ENCODE measurements at regions not wholly inside any gene's neighbourhood (a gene's known extent, or its start where the extent isn't known, plus 50 kb on each side); places are given as distances from the start of the nearest gene placed in this dataset.

- no peak overlapping the region for H4K91ac ChIP-seq (ENCODE audit: low read depth, low read length, poor library complexity)
- no peaks in the 10 kb centered on the region for H3K27me3 ChIP-seq (ENCODE audit: control insufficient read depth in 3 of 3, insufficient read depth in 3 of 3, low read depth in 1 of 3, low read length in 3 of 3)
- no peak overlapping the region for H4K8ac ChIP-seq (ENCODE audit: low read depth, low read length)
- no peak overlapping the region for H2AFZ ChIP-seq (ENCODE audit: low read length)
- H3K27ac ChIP-seq (replicated peaks; ENCODE audit: low read length): no peak overlapping the region
- H3K18ac ChIP-seq (ENCODE audit: low read length): no peak overlapping the region
- no peak overlapping the region for H3K9ac ChIP-seq (ENCODE audit: low read depth, low read length, poor library complexity)
- no peak overlapping the region for H2BK12ac ChIP-seq (ENCODE audit: low read length)
- H3K4me3 ChIP-seq (ENCODE audit: low read length in 2 of 2): no peak overlapping the region
- no peak overlapping the region for H3K14ac ChIP-seq (ENCODE audit: low read length)
- H2BK120ac ChIP-seq (ENCODE audit: low read depth, low read length): no peak overlapping the region
- no peak overlapping the region for H3K4ac ChIP-seq (ENCODE audit: low read length)
- no peak overlapping the region for H3K23ac ChIP-seq (ENCODE audit: low read depth, low read length, poor library complexity)
- no peak overlapping the region for H2AK5ac ChIP-seq (ENCODE audit: low read depth, low read length)
- H3K4me2 ChIP-seq (ENCODE audit: insufficient read depth, low read length, poor library complexity, severe bottlenecking): no peak overlapping the region
- no peaks in the 10 kb centered on the region for H3K36me3 ChIP-seq (replicated peaks in 1 of 2; ENCODE audit: control insufficient read depth in 2 of 2, insufficient read depth in 2 of 2, low read length in 2 of 2)
- no peak overlapping the region for H2BK5ac ChIP-seq (ENCODE audit: low read length)
- H2BK15ac ChIP-seq (ENCODE audit: low read length): no peak overlapping the region
- peaks cover 0 to 2% of the 10 kb centered on the region in 2 donors for H3K9me3 ChIP-seq (replicated peaks in 1 of 2; ENCODE audit: control insufficient read depth in 2 of 2, insufficient read depth in 1 of 2, low read depth in 1 of 2, low read length in 2 of 2)
- peaks cover 0 to 6% of the 10 kb centered on the region in 2 donors for H3K4me1 ChIP-seq (ENCODE audit: control insufficient read depth in 2 of 2, insufficient read depth in 1 of 2, low read depth in 1 of 2, low read length in 2 of 2)
- no peaks in the 10 kb centered on the region for H3K79me1 ChIP-seq (ENCODE audit: low read depth, low read length)
- DNase-seq (ENCODE audit: low spot score): peak; percentile 35
These were observed 223.7 kb downstream of the CXCL12 start for GRCh38 chr10:44161184-44161583.

GRCh38 chr10:44157574-44157973 lies 227.3 kb downstream of the CXCL12 start:
- H2BK12ac ChIP-seq (ENCODE audit: low read length): no peak overlapping the region
- no peak overlapping the region for H3K14ac ChIP-seq (ENCODE audit: low read length)
- H2BK120ac ChIP-seq (ENCODE audit: low read depth, low read length): no peak overlapping the region
- no peak overlapping the region for H3K27ac ChIP-seq (replicated peaks; ENCODE audit: low read length)
- H2AK5ac ChIP-seq (ENCODE audit: low read depth, low read length): no peak overlapping the region
- H3K79me1 ChIP-seq (ENCODE audit: low read depth, low read length): no peaks in the 10 kb centered on the region
- peaks cover 0 to 4% of the 10 kb centered on the region in 2 donors for H3K9me3 ChIP-seq (replicated peaks in 1 of 2; ENCODE audit: control insufficient read depth in 2 of 2, insufficient read depth in 1 of 2, low read depth in 1 of 2, low read length in 2 of 2)
- no peak overlapping the region for H3K4me2 ChIP-seq (ENCODE audit: insufficient read depth, low read length, poor library complexity, severe bottlenecking)
- H2AFZ ChIP-seq (ENCODE audit: low read length): no peak overlapping the region
- H2BK15ac ChIP-seq (ENCODE audit: low read length): no peak overlapping the region
- no peak for DNase-seq (ENCODE audit: low spot score)
- H3K27me3 ChIP-seq (ENCODE audit: control insufficient read depth in 3 of 3, insufficient read depth in 3 of 3, low read depth in 1 of 3, low read length in 3 of 3): no peaks in the 10 kb centered on the region
- H3K18ac ChIP-seq (ENCODE audit: low read length): no peak overlapping the region
- no peak overlapping the region for H4K91ac ChIP-seq (ENCODE audit: low read depth, low read length, poor library complexity)
- no peak overlapping the region for H3K23ac ChIP-seq (ENCODE audit: low read depth, low read length, poor library complexity)
- H3K9ac ChIP-seq (ENCODE audit: low read depth, low read length, poor library complexity): no peak overlapping the region
- H3K4ac ChIP-seq (ENCODE audit: low read length): no peak overlapping the region
- H2BK5ac ChIP-seq (ENCODE audit: low read length): no peak overlapping the region
- no peak overlapping the region for H3K4me3 ChIP-seq (ENCODE audit: low read length in 2 of 2)
- H3K4me1 ChIP-seq (ENCODE audit: control insufficient read depth in 2 of 2, insufficient read depth in 1 of 2, low read depth in 1 of 2, low read length in 2 of 2): peaks cover 0 to 4% of the 10 kb centered on the region in 2 donors
- H4K8ac ChIP-seq (ENCODE audit: low read depth, low read length): no peak overlapping the region
- WGBS, 2 donors (ENCODE audit: extremely low coverage in 2 of 2, insufficient read length in 2 of 2, insufficient replicate concordance in 1 of 2): no CpG with 5 or more reads among the region's 1 CpG
- no peaks in the 10 kb centered on the region for H3K36me3 ChIP-seq (replicated peaks in 1 of 2; ENCODE audit: control insufficient read depth in 2 of 2, insufficient read depth in 2 of 2, low read length in 2 of 2)

GRCh38 chr10:44154956-44155355 lies 229.9 kb downstream of the CXCL12 start:
- H4K91ac ChIP-seq (ENCODE audit: low read depth, low read length, poor library complexity): no peak overlapping the region
- no peak overlapping the region for H2AFZ ChIP-seq (ENCODE audit: low read length)
- DNase-seq (ENCODE audit: low spot score): no peak
- H3K4ac ChIP-seq (ENCODE audit: low read length): no peak overlapping the region
- H4K8ac ChIP-seq (ENCODE audit: low read depth, low read length): no peak overlapping the region
- no peak overlapping the region for H3K14ac ChIP-seq (ENCODE audit: low read length)
- H3K23ac ChIP-seq (ENCODE audit: low read depth, low read length, poor library complexity): no peak overlapping the region
- no peak overlapping the region for H2BK15ac ChIP-seq (ENCODE audit: low read length)
- H3K4me3 ChIP-seq (ENCODE audit: low read length in 2 of 2): no peak overlapping the region
- no peak overlapping the region for H2AK5ac ChIP-seq (ENCODE audit: low read depth, low read length)
- no peaks in the 10 kb centered on the region for H3K27me3 ChIP-seq (ENCODE audit: control insufficient read depth in 3 of 3, insufficient read depth in 3 of 3, low read depth in 1 of 3, low read length in 3 of 3)
- H3K27ac ChIP-seq (replicated peaks; ENCODE audit: low read length): no peak overlapping the region
- no peak overlapping the region for H3K18ac ChIP-seq (ENCODE audit: low read length)
- no peak overlapping the region for H2BK12ac ChIP-seq (ENCODE audit: low read length)
- peaks cover 0 to 4% of the 10 kb centered on the region in 2 donors for H3K9me3 ChIP-seq (replicated peaks in 1 of 2; ENCODE audit: control insufficient read depth in 2 of 2, insufficient read depth in 1 of 2, low read depth in 1 of 2, low read length in 2 of 2)
- no peak overlapping the region for H3K4me2 ChIP-seq (ENCODE audit: insufficient read depth, low read length, poor library complexity, severe bottlenecking)
- WGBS, 2 donors (ENCODE audit: extremely low coverage in 2 of 2, insufficient read length in 2 of 2, insufficient replicate concordance in 1 of 2): no CpG with 5 or more reads among the region's 2 CpGs
- no peaks in the 10 kb centered on the region for H3K36me3 ChIP-seq (replicated peaks in 1 of 2; ENCODE audit: control insufficient read depth in 2 of 2, insufficient read depth in 2 of 2, low read length in 2 of 2)
- no peak overlapping the region for H3K9ac ChIP-seq (ENCODE audit: low read depth, low read length, poor library complexity)
- H2BK5ac ChIP-seq (ENCODE audit: low read length): no peak overlapping the region
- H3K4me1 ChIP-seq (ENCODE audit: control insufficient read depth in 2 of 2, insufficient read depth in 1 of 2, low read depth in 1 of 2, low read length in 2 of 2): no peaks in the 10 kb centered on the region
- H2BK120ac ChIP-seq (ENCODE audit: low read depth, low read length): no peak overlapping the region
- no peaks in the 10 kb centered on the region for H3K79me1 ChIP-seq (ENCODE audit: low read depth, low read length)

GRCh38 chr10:44153918-44154670 lies 230.8 kb downstream of the CXCL12 start:
- no peak overlapping the region for H3K9ac ChIP-seq (ENCODE audit: low read depth, low read length, poor library complexity)
- H2BK120ac ChIP-seq (ENCODE audit: low read depth, low read length): no peak overlapping the region
- peak overlapping the region in 1 of 2 donors; percentile 35 for H3K4me3 ChIP-seq (ENCODE audit: low read length in 2 of 2)
- H3K23ac ChIP-seq (ENCODE audit: low read depth, low read length, poor library complexity): no peak overlapping the region
- no peak overlapping the region for H4K8ac ChIP-seq (ENCODE audit: low read depth, low read length)
- H2AK5ac ChIP-seq (ENCODE audit: low read depth, low read length): no peak overlapping the region
- no peak overlapping the region for H2BK12ac ChIP-seq (ENCODE audit: low read length)
- H3K9me3 ChIP-seq (replicated peaks in 1 of 2; ENCODE audit: control insufficient read depth in 2 of 2, insufficient read depth in 1 of 2, low read depth in 1 of 2, low read length in 2 of 2): peaks cover 0 to 4% of the 10 kb centered on the region in 2 donors
- no peaks in the 10 kb centered on the region for H3K4me1 ChIP-seq (ENCODE audit: control insufficient read depth in 2 of 2, insufficient read depth in 1 of 2, low read depth in 1 of 2, low read length in 2 of 2)
- no peak overlapping the region for H3K4ac ChIP-seq (ENCODE audit: low read length)
- no peak overlapping the region for H3K14ac ChIP-seq (ENCODE audit: low read length)
- no peaks in the 10 kb centered on the region for H3K79me1 ChIP-seq (ENCODE audit: low read depth, low read length)
- DNase-seq (ENCODE audit: low spot score): no peak
- H3K27me3 ChIP-seq (ENCODE audit: control insufficient read depth in 3 of 3, insufficient read depth in 3 of 3, low read depth in 1 of 3, low read length in 3 of 3): no peaks in the 10 kb centered on the region
- H3K36me3 ChIP-seq (replicated peaks in 1 of 2; ENCODE audit: control insufficient read depth in 2 of 2, insufficient read depth in 2 of 2, low read length in 2 of 2): no peaks in the 10 kb centered on the region
- H2BK5ac ChIP-seq (ENCODE audit: low read length): no peak overlapping the region
- H3K4me2 ChIP-seq (ENCODE audit: insufficient read depth, low read length, poor library complexity, severe bottlenecking): no peak overlapping the region
- H2BK15ac ChIP-seq (ENCODE audit: low read length): no peak overlapping the region
- no peak overlapping the region for H4K91ac ChIP-seq (ENCODE audit: low read depth, low read length, poor library complexity)
- H3K18ac ChIP-seq (ENCODE audit: low read length): no peak overlapping the region
- WGBS, 2 donors (ENCODE audit: extremely low coverage in 2 of 2, insufficient read length in 2 of 2, insufficient replicate concordance in 1 of 2): no CpG with 5 or more reads among the region's 5 CpGs
- no peak overlapping the region for H3K27ac ChIP-seq (replicated peaks; ENCODE audit: low read length)
- H2AFZ ChIP-seq (ENCODE audit: low read length): no peak overlapping the region
